HEK293 (cell line): ENCODE measurements at regions not wholly inside any gene's neighbourhood (a gene's known extent, or its start where the extent isn't known, plus 50 kb on each side); places are given as distances from the start of the nearest gene placed in this dataset.

Experiments
- ATF2 ChIP-seq: fragments of 450-650 bp; formaldehyde crosslinking; IDR thresholded peaks from 2 replicates; pipeline ENCODE4 v1.5.1; 2016; ENCODE audit warnings: missing biosample characterization, missing genetic modification characterization, low read depth
- CTCF ChIP-seq: fragments of 450-650 bp; formaldehyde crosslinking; IDR thresholded peaks from 2 replicates; pipeline ENCODE4 v1.5.1; 2016; ENCODE audit warnings: missing biosample characterization, missing genetic modification characterization
- GLI2 ChIP-seq: fragments of 450-650 bp; formaldehyde crosslinking; IDR thresholded peaks from 2 replicates; pipeline ENCODE4; 2017; ENCODE audit warnings: missing biosample characterization, missing genetic modification characterization, low read depth, borderline replicate concordance
- GLIS1 ChIP-seq: fragments of 450-650 bp; formaldehyde crosslinking; IDR thresholded peaks from 2 replicates; pipeline ENCODE4 v1.5.1; 2016; ENCODE audit warnings: missing biosample characterization, missing genetic modification characterization
- KLF17 ChIP-seq: fragments of 450-650 bp; formaldehyde crosslinking; IDR thresholded peaks from 2 replicates; pipeline ENCODE4 v1.5.1; 2016; ENCODE audit warnings: missing biosample characterization, missing genetic modification characterization
- PATZ1 ChIP-seq: fragments of 450-650 bp; formaldehyde crosslinking; IDR thresholded peaks from 2 replicates; pipeline ENCODE4 v1.5.1; 2016; ENCODE audit warnings: missing biosample characterization, missing genetic modification characterization
- SCRT1 ChIP-seq: fragments of 450-650 bp; formaldehyde crosslinking; IDR thresholded peaks from 2 replicates; pipeline ENCODE4 v1.5.1; 2016; ENCODE audit warnings: missing biosample characterization, missing genetic modification characterization, borderline replicate concordance
- ZBTB1 ChIP-seq: fragments of 450-650 bp; formaldehyde crosslinking; IDR thresholded peaks from 2 replicates; pipeline ENCODE4 v1.5.1; 2016; ENCODE audit warnings: missing biosample characterization, missing genetic modification characterization
- ZBTB26 ChIP-seq: fragments of 450-650 bp; formaldehyde crosslinking; optimal IDR thresholded peaks from 2 replicates; pipeline ENCODE3; 2016; ENCODE audit warnings: missing biosample characterization, mild to moderate bottlenecking, missing genetic modification characterization
- ZNF274 ChIP-seq, 2 experiments: fragments of 200-500 bp in 1 of 2; fragments of 450-650 bp in 1 of 2; sonication (Bioruptor generic) in 1 of 2; formaldehyde crosslinking in 1 of 2; IDR thresholded peaks; 2 replicates each; pipeline versions ENCODE4 v1.5.1 to v1.6.1; 2014 to 2016; ENCODE audit warnings: borderline replicate concordance in 1 of 2, inconsistent platforms in 1 of 2, low read length in 1 of 2, missing biosample characterization in 1 of 2, missing genetic modification characterization in 1 of 2
- ZNF449 ChIP-seq: fragments of 450-650 bp; formaldehyde crosslinking; IDR thresholded peaks from 2 replicates; pipeline ENCODE4 v1.5.1; 2017; ENCODE audit warnings: missing biosample characterization, mild to moderate bottlenecking, missing genetic modification characterization, moderate library complexity
- ZNF530 ChIP-seq: fragments of 450-650 bp; formaldehyde crosslinking; IDR thresholded peaks from 2 replicates; pipeline ENCODE4 v1.5.1; 2016; ENCODE audit warnings: low read depth, missing biosample characterization, missing genetic modification characterization
- ZNF707 ChIP-seq: fragments of 450-650 bp; formaldehyde crosslinking; IDR thresholded peaks from 2 replicates; pipeline ENCODE4 v1.5.1; 2016; ENCODE audit warnings: missing biosample characterization, missing genetic modification characterization
- ZNF792 ChIP-seq: fragments of 450-650 bp; formaldehyde crosslinking; IDR thresholded peaks from 2 replicates; pipeline ENCODE4 v1.5.1; 2016; ENCODE audit warnings: missing biosample characterization, missing genetic modification characterization

GRCh38 chr5:112083623-112084022 is 326.6 kb upstream of the NREP start:
- TF ChIP-seq GLI2 (tag by site-specific recombination) (no peak), ZBTB1 (tag by site-specific recombination) (no peak), ATF2 (no peak), ZNF530 (tag by site-specific recombination) (no peak), PATZ1 (no peak), ZNF274 (IDR thresholded peaks at IDR 0.05; ENCODE audit: low read length) (no peak), ZNF274 (tag by site-specific recombination; IDR thresholded peaks at IDR 0.05; ENCODE audit: borderline replicate concordance) (no peak), ZBTB26 (tag by site-specific recombination) (no peak), ZNF792 (no peak), SCRT1 (tag by site-specific recombination) (no peak), ZNF707 (tag by site-specific recombination) (no peak), GLIS1 (tag by site-specific recombination) (no peak), CTCF (tag by site-specific recombination) (no peak), KLF17 (tag by site-specific recombination) (no peak), ZNF449 (tag by site-specific recombination) (no peak)
